HepG2 (cell line): ENCODE measurements at regions not wholly inside any gene's neighbourhood (a gene's known extent, or its start where the extent isn't known, plus 50 kb on each side); places are given as distances from the start of the nearest gene placed in this dataset.
A peak's percentile ranks its signal among the peaks of the same experiment; 100 is the strongest.

Source experiments
- ATAC-seq: fragments of 200-7000 bp; cut with Tn5 transposase; 3 replicates; pipeline ENCODE4 v1.9.1; 2020; ENCODE audit warnings: mild to moderate bottlenecking, moderate library complexity
- BruUV-seq: library from RNA; stranded (reverse); fragments of 400-500 nt; replicated peaks from 2 replicates; lab custom pipeline; 2021; lab: Mats Ljungman, UMichigan
- CTCF ChIA-PET: fragments of 300-600 bp; formaldehyde crosslinking; extraction: SDS; loops from one replicate; lab custom pipeline; 2021; ENCODE audit warnings: low total read pairs, inconsistent platforms, low intra/inter-chr PET ratio; lab: Yijun Ruan, JAX
- POLR2A ChIA-PET: fragments of 350-600 bp; sonication (Branson Sonifier 250); formaldehyde crosslinking; loops from one replicate; lab custom pipeline; 2020; ENCODE audit warnings: antibody characterized with exemption, inconsistent platforms; lab: Yijun Ruan, JAX
- DNase-seq: peaks from one replicate; pipeline ENCODE4 v3.0.0-alpha.2; 2015; ENCODE audit warnings: low spot score
- FAIRE-seq: peaks from 3 replicates; lab custom pipeline; 2011; peaks lifted over from hg19 to GRCh38; lab: Jason Lieb, UNC
- H2AFZ ChIP-seq: one replicate; pipeline ENCODE4 v1.6.1; 2011; ENCODE audit warnings: low read length, inconsistent platforms
- H3K27ac ChIP-seq: fragments of 300-600 bp; 3 replicates; pipeline ENCODE4 v1.8.0; 2011; ENCODE audit warnings: mixed run types, mild to moderate bottlenecking, mixed read lengths, low read length, inconsistent platforms; ENCODE audit not compliant: insufficient read depth; ENCODE audit errors: extremely low read length
- H3K27me3 ChIP-seq, 2 experiments: fragments of 200-600 bp in 1 of 2; 2 replicates in 1 of 2; 3 replicates in 1 of 2; pipeline versions ENCODE4 v1.6.0 to v1.8.0; 2011; ENCODE audit warnings: low read length in 2 of 2, mild to moderate bottlenecking in 2 of 2, moderate library complexity in 2 of 2, inconsistent platforms in 1 of 2; ENCODE audit not compliant: insufficient read depth in 2 of 2, control insufficient read depth in 1 of 2
- H3K36me3 ChIP-seq, 2 experiments: fragments of 200-600 bp in 1 of 2; replicated peaks in 1 of 2; 2 replicates in 1 of 2; 3 replicates in 1 of 2; pipeline versions ENCODE4 v1.5.1 to v1.8.0; 2011; ENCODE audit warnings: low read length in 2 of 2, inconsistent platforms in 1 of 2; ENCODE audit not compliant: insufficient read depth in 2 of 2, control insufficient read depth in 1 of 2
- H3K4me1 ChIP-seq: 2 replicates; pipeline ENCODE4 v1.5.1; 2012; ENCODE audit warnings: low read length, inconsistent platforms; ENCODE audit not compliant: insufficient read depth
- H3K4me2 ChIP-seq: 2 replicates; pipeline ENCODE4 v1.6.0; 2011; ENCODE audit warnings: low read depth, low read length, inconsistent platforms
- H3K4me3 ChIP-seq, 3 experiments: fragments of 200-600 bp in 1 of 3; sonication (generic), shearing (Covaris generic) in 1 of 3; replicated peaks in 1 of 3; 2 replicates each; pipeline ENCODE4 v1.5.1; 2011 to 2016; ENCODE audit warnings: low read length in 3 of 3, inconsistent platforms in 2 of 3, low read depth in 2 of 3, mild to moderate bottlenecking in 2 of 3, control low read depth in 1 of 3, mixed read lengths in 1 of 3; ENCODE audit not compliant: insufficient read depth in 1 of 3
- H3K79me2 ChIP-seq: one replicate; pipeline ENCODE4 v1.6.1; 2011; ENCODE audit warnings: low read length, inconsistent platforms; ENCODE audit not compliant: insufficient read depth
- H3K9ac ChIP-seq: 2 replicates; pipeline ENCODE4 v1.6.0; 2011; ENCODE audit warnings: mild to moderate bottlenecking, low read depth, low read length, inconsistent platforms; ENCODE audit not compliant: insufficient read depth
- H3K9me3 ChIP-seq: 2 replicates; pipeline ENCODE4 v1.5.1; 2012; ENCODE audit warnings: mild to moderate bottlenecking, low read length
- H4K20me1 ChIP-seq: 2 replicates; pipeline ENCODE4 v1.6.0; 2011; ENCODE audit warnings: inconsistent platforms, mild to moderate bottlenecking, low read length, moderate library complexity; ENCODE audit not compliant: insufficient read depth
- BRD4 ChIP-seq: sonication (generic); formaldehyde crosslinking; IDR thresholded peaks from 2 replicates; pipeline ENCODE4 v1.4.0; 2020; ENCODE audit warnings: missing genetic modification reagents
- CENPT ChIP-seq: sonication (generic); formaldehyde crosslinking; IDR thresholded peaks from 2 replicates; pipeline ENCODE4 v1.8.0; 2022; ENCODE audit warnings: low read depth, mild to moderate bottlenecking, moderate library complexity, missing genetic modification reagents
- SRSF9 ChIP-seq: fragments of 200-400 bp; formaldehyde crosslinking; IDR thresholded peaks from 2 replicates; pipeline ENCODE4 v1.6.1; 2018; ENCODE audit warnings: borderline replicate concordance, mild to moderate bottlenecking, low read depth, low read length; ENCODE audit not compliant: insufficient read depth, poor library complexity, severe bottlenecking
- ZBTB38 ChIP-seq: sonication (generic); formaldehyde crosslinking; IDR thresholded peaks from 2 replicates; pipeline ENCODE4 v1.5.1; 2020; ENCODE audit warnings: mild to moderate bottlenecking, missing genetic modification reagents
- ZZZ3 ChIP-seq: sonication (generic); formaldehyde crosslinking; IDR thresholded peaks from 2 replicates; pipeline ENCODE4 v1.4.0; 2020; ENCODE audit warnings: missing genetic modification reagents, mild to moderate bottlenecking, borderline replicate concordance
- WGBS: methylation state at CpG from one replicate; pipeline ENCODE4 v1.1.6; 2017; ENCODE audit warnings: low lambda C conversion rate; 5-methylcytosine and 5-hydroxymethylcytosine counted together
- in situ Hi-C: cut with HindIII; loops from 2 replicates; pipeline ENCODE4 v1.10.0; 2017; ENCODE audit warnings: low pct_unique_long_range_greater_than_20kb; ENCODE audit not compliant: extremely low pct_ligation_motif_present
- intact Hi-C: fragments of 100-400 bp; cut with micrococcal nuclease; formaldehyde crosslinking; loops from one replicate; pipeline ENCODE4 v1.10.0; 2022; ENCODE audit not compliant: unreplicated experiment
- TF ChIP-seq, protein P1 (sequence below): sonication (generic); formaldehyde crosslinking; IDR thresholded peaks from 2 replicates; pipeline ENCODE4 v1.4.0; 2020; ENCODE audit warnings: mild to moderate bottlenecking, missing genetic modification reagents

DNA sequence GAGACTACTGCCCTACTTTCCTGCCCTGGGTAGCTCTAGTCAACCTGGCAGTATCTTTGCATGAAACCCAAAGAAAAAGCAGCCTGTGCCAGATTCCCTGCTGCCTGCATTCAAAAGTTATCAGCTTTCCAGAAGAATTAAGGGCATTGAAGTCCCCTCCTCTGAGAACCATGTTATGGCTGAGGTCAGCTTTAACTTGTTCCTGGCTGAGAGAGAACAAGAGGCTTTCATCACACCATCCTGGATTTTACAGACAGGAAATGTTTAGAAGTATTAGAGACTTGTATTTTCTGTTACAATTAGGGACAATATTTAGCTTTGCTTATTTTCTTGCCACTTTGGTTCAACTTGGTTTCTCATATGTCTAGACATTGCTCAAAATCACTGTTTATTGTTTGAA lies 238.8 kb downstream of the ARL4A start (continued):
- TF ChIP-seq, protein P1, sequence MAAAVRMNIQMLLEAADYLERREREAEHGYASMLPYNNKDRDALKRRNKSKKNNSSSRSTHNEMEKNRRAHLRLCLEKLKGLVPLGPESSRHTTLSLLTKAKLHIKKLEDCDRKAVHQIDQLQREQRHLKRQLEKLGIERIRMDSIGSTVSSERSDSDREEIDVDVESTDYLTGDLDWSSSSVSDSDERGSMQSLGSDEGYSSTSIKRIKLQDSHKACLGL (CRISPR knock-in tag) = no peak
- TF ChIP-seq ZZZ3 (no peak), ZBTB38 (CRISPR knock-in tag) (no peak), BRD4 (CRISPR knock-in tag) (no peak)

DNA sequence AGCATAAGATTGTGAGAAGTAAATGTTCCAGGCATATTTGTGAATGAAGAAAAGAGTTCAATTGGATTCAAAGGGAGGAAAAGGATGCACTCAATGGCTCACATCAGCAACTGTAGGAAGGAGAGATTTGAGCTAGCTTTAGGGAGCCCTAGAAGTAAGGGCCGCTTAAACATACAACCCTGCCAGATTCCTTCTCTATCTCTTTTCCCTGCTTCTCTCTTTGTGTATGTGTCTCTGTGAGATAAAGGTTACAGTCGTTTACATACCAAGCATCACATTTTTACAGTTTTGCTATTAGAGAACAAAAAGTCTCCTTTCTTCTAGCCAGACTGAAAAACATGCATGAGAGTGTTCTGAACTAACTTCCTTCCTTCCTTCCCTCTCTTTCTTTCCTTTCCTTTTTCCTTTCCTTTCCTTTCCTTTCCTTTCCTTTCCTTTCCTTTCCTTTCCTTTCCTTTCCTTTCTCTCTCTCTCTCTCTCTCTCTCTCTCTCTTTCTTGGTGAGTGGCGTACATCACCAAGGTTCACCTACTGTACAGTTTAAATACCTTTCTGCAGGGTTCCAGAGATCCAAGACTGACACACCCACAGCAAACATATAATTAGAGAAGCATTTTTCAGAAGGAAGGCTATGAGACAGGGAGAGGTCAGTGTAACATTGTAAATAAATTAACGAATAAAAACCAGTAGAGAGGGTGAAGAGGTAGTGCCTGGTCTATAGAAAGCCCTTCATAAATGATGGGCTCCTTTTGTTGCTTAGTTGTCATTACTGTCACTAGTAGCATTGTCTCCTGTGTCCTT lies 240.4 kb downstream of the ARL4A start:
- no peaks in the 10 kb centered on the region for H4K20me1 ChIP-seq
- no peak overlapping the region for H2AFZ ChIP-seq
- H3K79me2 ChIP-seq = no peaks in the 10 kb centered on the region
- CTCF ChIA-PET = no interaction called here
- POLR2A ChIA-PET = no interaction called here
- no peak overlapping the region for H3K27ac ChIP-seq
- H3K4me1 ChIP-seq = no peaks in the 10 kb centered on the region
- no peak overlapping the region for H3K4me3 ChIP-seq
- FAIRE-seq (no peak), DNase-seq (no peak), ATAC-seq (no peak)
- H3K4me2 ChIP-seq = no peak overlapping the region
- no TSS peak for BruUV-seq
- intact Hi-C loops (no loop called here), in situ Hi-C loops (no loop called here)
- no peaks in the 10 kb centered on the region for H3K36me3 ChIP-seq
- 40% methylated on average over 4 of the region's 4 CpGs for WGBS
- no peaks in the 10 kb centered on the region for H3K9me3 ChIP-seq
- no peak overlapping the region for H3K9ac ChIP-seq
- no peaks in the 10 kb centered on the region for H3K27me3 ChIP-seq
- TF ChIP-seq CENPT = no peak
- TF ChIP-seq SRSF9 = peak; percentile 40
- TF ChIP-seq, all 625 proteins: peak for 1
